SK-N-SH (cell line): ENCODE measurements at regions not wholly inside any gene's neighbourhood (a gene's known extent, or its start where the extent isn't known, plus 50 kb on each side); places are given as distances from the start of the nearest gene placed in this dataset.

ENCODE experiments used
- CTCF ChIA-PET: fragments of 300-600, 350-600 bp; formaldehyde crosslinking; extraction: SDS; loops from one replicate; lab custom pipeline; 2021; lab: Yijun Ruan, JAX
- POLR2A ChIA-PET: fragments of 350-600 bp; sonication (Branson Sonifier 250); formaldehyde crosslinking; extraction: SDS; loops from one replicate; lab custom pipeline; 2020; ENCODE audit warnings: antibody characterized with exemption, inconsistent platforms; lab: Yijun Ruan, JAX
- DNase-seq: peaks from one replicate; pipeline ENCODE4 v3.0.0; 2012
- H2AFZ ChIP-seq: fragments of 200-600 bp; sonication (generic); 2 replicates; pipeline ENCODE4 v1.8.1; 2016; ENCODE audit warnings: antibody characterized with exemption, mild to moderate bottlenecking, low read depth
- H3F3A ChIP-seq: fragments of 200-600 bp; sonication (generic); replicated peaks from 2 replicates; pipeline ENCODE3; 2016; ENCODE audit warnings: antibody characterized with exemption, mild to moderate bottlenecking; ENCODE audit not compliant: insufficient read depth
- H3K27ac ChIP-seq, 2 experiments: fragments of 200-500 bp in 1 of 2; fragments of 200-600 bp in 1 of 2; sonication (Bioruptor generic) in 1 of 2; sonication (generic), shearing (Covaris generic) in 1 of 2; 2 replicates each; pipeline versions ENCODE4 v1.5.1 to v1.6.1; 2014 to 2016; ENCODE audit warnings: low read depth in 2 of 2, inconsistent platforms in 1 of 2, low read length in 1 of 2, mild to moderate bottlenecking in 1 of 2, mixed read lengths in 1 of 2
- H3K27me3 ChIP-seq: fragments of 200-600 bp; sonication (generic), shearing (Covaris generic); 2 replicates; pipeline ENCODE4 v1.6.1; 2016; ENCODE audit warnings: mixed run types; ENCODE audit not compliant: insufficient read depth
- H3K36me3 ChIP-seq, 2 experiments: fragments of 200-500 bp in 1 of 2; fragments of 200-600 bp in 1 of 2; sonication (Bioruptor generic) in 1 of 2; sonication (generic) in 1 of 2; replicated peaks in 1 of 2; 2 replicates each; pipeline versions ENCODE3 to v1.5.1; 2014 to 2016; ENCODE audit warnings: low read length in 1 of 2, mild to moderate bottlenecking in 1 of 2; ENCODE audit not compliant: insufficient read depth in 2 of 2, control insufficient read depth in 1 of 2
- H3K4me1 ChIP-seq, 2 experiments: fragments of 200-500 bp in 1 of 2; fragments of 200-600 bp in 1 of 2; sonication (Bioruptor generic) in 1 of 2; sonication (generic), shearing (Covaris generic) in 1 of 2; 2 replicates each; pipeline versions ENCODE4 v1.5.1 to v1.6.1; 2014 to 2016; ENCODE audit warnings: low read depth in 1 of 2, low read length in 1 of 2, mixed run types in 1 of 2; ENCODE audit not compliant: insufficient read depth in 2 of 2, control insufficient read depth in 1 of 2
- H3K4me2 ChIP-seq: fragments of 200-600 bp; sonication (generic), shearing (Covaris generic); 2 replicates; pipeline ENCODE4 v1.6.1; 2017; ENCODE audit warnings: mixed run types
- H3K4me3 ChIP-seq, 2 experiments: fragments of 200-500 bp in 1 of 2; fragments of 200-600 bp in 1 of 2; sonication (Bioruptor generic) in 1 of 2; sonication (generic), shearing (Covaris generic) in 1 of 2; 2 replicates each; pipeline versions ENCODE4 v1.5.1 to v1.8.1; 2014 to 2016; ENCODE audit warnings: low read depth in 2 of 2, inconsistent platforms in 1 of 2, low read length in 1 of 2, mild to moderate bottlenecking in 1 of 2, mixed read lengths in 1 of 2, moderate library complexity in 1 of 2
- H3K79me2 ChIP-seq: fragments of 200-600 bp; sonication (generic); 2 replicates; pipeline ENCODE4 v1.8.1; 2017; ENCODE audit warnings: mild to moderate bottlenecking; ENCODE audit not compliant: insufficient read depth
- H3K9ac ChIP-seq: fragments of 200-600 bp; sonication (generic); 2 replicates; pipeline ENCODE4 v1.6.1; 2017; ENCODE audit warnings: mixed run types
- H3K9me2 ChIP-seq: fragments of 200-600 bp; sonication (generic); 2 replicates; pipeline ENCODE4 v1.6.1; 2017; ENCODE audit warnings: mixed run types
- H3K9me3 ChIP-seq: fragments of 200-600 bp; sonication (generic); 2 replicates; pipeline ENCODE4 v1.6.1; 2017; ENCODE audit warnings: mixed run types, mild to moderate bottlenecking, moderate library complexity
- H4K20me1 ChIP-seq: fragments of 200-600 bp; sonication (generic); 2 replicates; pipeline ENCODE4 v1.6.1; 2017; ENCODE audit warnings: mild to moderate bottlenecking, mixed run types; ENCODE audit not compliant: insufficient read depth
- CHD2 ChIP-seq: fragments of 150-350 bp; IDR thresholded peaks from 2 replicates; pipeline ENCODE4 v1.6.1; 2018; ENCODE audit warnings: low read length; ENCODE audit not compliant: partially characterized antibody
- ELF1 ChIP-seq: IDR thresholded peaks from 2 replicates; pipeline ENCODE4 v1.4.0; 2012
- FOXJ3 ChIP-seq: sonication (generic); formaldehyde crosslinking; IDR thresholded peaks from 2 replicates; pipeline ENCODE4 v1.5.1; 2020; ENCODE audit warnings: mild to moderate bottlenecking, missing genetic modification reagents
- FOXM1 ChIP-seq: IDR thresholded peaks from 2 replicates; pipeline ENCODE4 v1.4.0; 2012; ENCODE audit warnings: low read depth, mild to moderate bottlenecking
- GATA2 ChIP-seq: sonication (generic); formaldehyde crosslinking; IDR thresholded peaks from 2 replicates; pipeline ENCODE4 v1.5.0; 2020; ENCODE audit warnings: mild to moderate bottlenecking, missing genetic modification reagents
- IRF3 ChIP-seq: fragments of 150-350 bp; IDR thresholded peaks from 2 replicates; pipeline ENCODE4 v1.6.1; 2016; ENCODE audit warnings: mild to moderate bottlenecking, low read depth, low read length
- JUND ChIP-seq: IDR thresholded peaks from 2 replicates; pipeline ENCODE4 v1.4.0; 2012
- MXI1 ChIP-seq: IDR thresholded peaks from 2 replicates; pipeline ENCODE4 v1.6.1; 2012; ENCODE audit warnings: mild to moderate bottlenecking, low read depth, low read length, improper control_type of control experiment
- NFIC ChIP-seq: IDR thresholded peaks from 2 replicates; pipeline ENCODE4 v1.4.0; 2012; ENCODE audit warnings: borderline replicate concordance
- NRF1 ChIP-seq: IDR thresholded peaks from 2 replicates; pipeline ENCODE4 v1.6.1; 2012; ENCODE audit warnings: low read depth, mild to moderate bottlenecking, low read length
- PBX3 ChIP-seq: IDR thresholded peaks from 2 replicates; pipeline ENCODE4; 2012
- POLR2AphosphoS5 ChIP-seq: IDR thresholded peaks from 2 replicates; pipeline ENCODE4 v1.6.1; 2012; ENCODE audit warnings: low read depth, low read length
- RAD21 ChIP-seq: IDR thresholded peaks from 2 replicates; pipeline ENCODE4 v1.6.1; 2012; ENCODE audit warnings: mild to moderate bottlenecking, low read length
- RCOR1 ChIP-seq: fragments of 150-350 bp; IDR thresholded peaks from 2 replicates; pipeline ENCODE4 v1.6.1; 2017; ENCODE audit warnings: antibody characterized with exemption, low read length
- RFX5 ChIP-seq: IDR thresholded peaks from 2 replicates; pipeline ENCODE4 v1.6.1; 2012; ENCODE audit warnings: mild to moderate bottlenecking, improper control_type of control experiment, low read length
- RXRA ChIP-seq: IDR thresholded peaks from 2 replicates; pipeline ENCODE4 v1.4.0; 2012; ENCODE audit warnings: low read depth, mild to moderate bottlenecking, borderline replicate concordance
- SIN3A ChIP-seq: IDR thresholded peaks from 2 replicates; pipeline ENCODE4 v1.6.1; 2012; ENCODE audit warnings: low read depth, mild to moderate bottlenecking, low read length, moderate library complexity, borderline replicate concordance
- TCF12 ChIP-seq: IDR thresholded peaks from 2 replicates; pipeline ENCODE4 v1.4.0; 2012
- TEAD4 ChIP-seq: IDR thresholded peaks from 2 replicates; pipeline ENCODE4 v1.4.0; 2012; ENCODE audit warnings: mild to moderate bottlenecking, borderline replicate concordance; ENCODE audit not compliant: insufficient read depth
- YY1 ChIP-seq: IDR thresholded peaks from 2 replicates; pipeline ENCODE4 v1.4.0; 2012; ENCODE audit warnings: low read depth, mild to moderate bottlenecking
- WGBS: methylation state at CpG from one replicate; pipeline ENCODE4 v1.1.6; 2017; ENCODE audit warnings: low lambda C conversion rate; 5-methylcytosine and 5-hydroxymethylcytosine counted together
- TF ChIP-seq, protein P1 (sequence below): IDR thresholded peaks from 2 replicates; pipeline ENCODE4 v1.6.1; 2012; ENCODE audit warnings: mild to moderate bottlenecking, low read depth, low read length, moderate library complexity
- TF ChIP-seq, protein P2 (sequence below): fragments of 200-600 bp; sonication (generic); IDR thresholded peaks from 2 replicates; pipeline ENCODE4 v1.6.1; 2017; ENCODE audit warnings: antibody characterized with exemption, mild to moderate bottlenecking, moderate library complexity
- TF ChIP-seq, protein P3 (sequence below): IDR thresholded peaks from 2 replicates; pipeline ENCODE4 v1.4.0; 2012; ENCODE audit warnings: low read depth, borderline replicate concordance

DNA sequence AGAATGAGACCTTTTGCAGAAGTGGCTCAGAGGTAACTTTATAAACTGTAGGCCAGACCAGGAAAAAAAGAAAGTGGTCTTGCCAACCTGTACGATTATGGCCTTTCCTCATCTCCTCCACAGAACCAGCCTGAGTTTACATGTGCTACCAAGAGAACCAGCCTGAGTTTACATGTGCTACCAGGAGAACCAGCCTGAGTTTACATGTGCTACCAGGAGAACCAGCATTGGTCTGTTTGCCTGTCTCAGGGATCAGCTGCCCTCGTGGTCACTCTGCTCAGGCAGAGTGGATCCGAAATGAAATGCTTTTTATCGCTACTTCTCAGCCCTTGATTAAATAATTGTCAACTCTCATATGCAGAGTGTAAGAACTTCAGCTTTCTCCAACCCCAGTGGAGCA is 209.9 kb downstream of the SUCLG1 start (continued):
- no peak for TF ChIP-seq RCOR1
- TF ChIP-seq, protein P1, sequence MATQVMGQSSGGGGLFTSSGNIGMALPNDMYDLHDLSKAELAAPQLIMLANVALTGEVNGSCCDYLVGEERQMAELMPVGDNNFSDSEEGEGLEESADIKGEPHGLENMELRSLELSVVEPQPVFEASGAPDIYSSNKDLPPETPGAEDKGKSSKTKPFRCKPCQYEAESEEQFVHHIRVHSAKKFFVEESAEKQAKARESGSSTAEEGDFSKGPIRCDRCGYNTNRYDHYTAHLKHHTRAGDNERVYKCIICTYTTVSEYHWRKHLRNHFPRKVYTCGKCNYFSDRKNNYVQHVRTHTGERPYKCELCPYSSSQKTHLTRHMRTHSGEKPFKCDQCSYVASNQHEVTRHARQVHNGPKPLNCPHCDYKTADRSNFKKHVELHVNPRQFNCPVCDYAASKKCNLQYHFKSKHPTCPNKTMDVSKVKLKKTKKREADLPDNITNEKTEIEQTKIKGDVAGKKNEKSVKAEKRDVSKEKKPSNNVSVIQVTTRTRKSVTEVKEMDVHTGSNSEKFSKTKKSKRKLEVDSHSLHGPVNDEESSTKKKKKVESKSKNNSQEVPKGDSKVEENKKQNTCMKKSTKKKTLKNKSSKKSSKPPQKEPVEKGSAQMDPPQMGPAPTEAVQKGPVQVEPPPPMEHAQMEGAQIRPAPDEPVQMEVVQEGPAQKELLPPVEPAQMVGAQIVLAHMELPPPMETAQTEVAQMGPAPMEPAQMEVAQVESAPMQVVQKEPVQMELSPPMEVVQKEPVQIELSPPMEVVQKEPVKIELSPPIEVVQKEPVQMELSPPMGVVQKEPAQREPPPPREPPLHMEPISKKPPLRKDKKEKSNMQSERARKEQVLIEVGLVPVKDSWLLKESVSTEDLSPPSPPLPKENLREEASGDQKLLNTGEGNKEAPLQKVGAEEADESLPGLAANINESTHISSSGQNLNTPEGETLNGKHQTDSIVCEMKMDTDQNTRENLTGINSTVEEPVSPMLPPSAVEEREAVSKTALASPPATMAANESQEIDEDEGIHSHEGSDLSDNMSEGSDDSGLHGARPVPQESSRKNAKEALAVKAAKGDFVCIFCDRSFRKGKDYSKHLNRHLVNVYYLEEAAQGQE, result no peak
- TF ChIP-seq IRF3, result no peak
- TF ChIP-seq ELF1, result no peak
- TF ChIP-seq YY1, result no peak

DNA sequence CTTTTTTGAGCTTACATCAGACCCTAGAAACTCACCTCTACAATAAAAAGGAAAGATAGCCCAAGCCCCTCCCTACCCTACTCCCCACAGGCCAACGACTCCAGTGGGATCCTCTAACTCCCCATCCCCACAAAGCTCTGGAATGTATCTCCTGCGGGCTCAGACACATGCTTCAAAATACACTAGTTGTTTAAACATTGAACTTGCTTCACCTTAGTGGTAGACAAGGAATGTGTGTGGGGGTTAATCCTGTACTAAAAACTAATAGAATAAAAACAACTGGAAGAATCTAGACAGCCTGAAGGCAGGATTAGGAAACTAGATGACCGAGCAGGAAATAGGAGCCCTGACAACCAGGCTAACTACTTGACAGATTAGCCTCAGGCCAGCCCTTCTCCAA is 211.5 kb downstream of the SUCLG1 start:
- Histone ChIP-seq H3K4me2 (no peak overlapping the region), H3K9ac (no peak overlapping the region), H4K20me1 (no peaks in the 10 kb centered on the region), H2AFZ (no peak overlapping the region), H3F3A (no peaks in the 10 kb centered on the region), H3K27ac (no peak overlapping the region), H3K9me2 (no peaks in the 10 kb centered on the region), H3K4me3 (no peak overlapping the region), H3K9me3 (no peaks in the 10 kb centered on the region), H3K36me3 (no peaks in the 10 kb centered on the region), H3K79me2 (no peaks in the 10 kb centered on the region), H3K27me3 (no peaks in the 10 kb centered on the region; the same call in 1 of the 2 replicates), H3K4me1 (no peaks in the 10 kb centered on the region)
- POLR2A ChIA-PET, result no interaction called here
- CTCF ChIA-PET, result no interaction called here
- no peak for TF ChIP-seq CHD2
- no peak for TF ChIP-seq JUND
- no peak for TF ChIP-seq YY1
- TF ChIP-seq NFIC, result no peak
- no peak for TF ChIP-seq MXI1
- no peak for TF ChIP-seq GATA2 (CRISPR knock-in tag)
- TF ChIP-seq, protein P2, sequence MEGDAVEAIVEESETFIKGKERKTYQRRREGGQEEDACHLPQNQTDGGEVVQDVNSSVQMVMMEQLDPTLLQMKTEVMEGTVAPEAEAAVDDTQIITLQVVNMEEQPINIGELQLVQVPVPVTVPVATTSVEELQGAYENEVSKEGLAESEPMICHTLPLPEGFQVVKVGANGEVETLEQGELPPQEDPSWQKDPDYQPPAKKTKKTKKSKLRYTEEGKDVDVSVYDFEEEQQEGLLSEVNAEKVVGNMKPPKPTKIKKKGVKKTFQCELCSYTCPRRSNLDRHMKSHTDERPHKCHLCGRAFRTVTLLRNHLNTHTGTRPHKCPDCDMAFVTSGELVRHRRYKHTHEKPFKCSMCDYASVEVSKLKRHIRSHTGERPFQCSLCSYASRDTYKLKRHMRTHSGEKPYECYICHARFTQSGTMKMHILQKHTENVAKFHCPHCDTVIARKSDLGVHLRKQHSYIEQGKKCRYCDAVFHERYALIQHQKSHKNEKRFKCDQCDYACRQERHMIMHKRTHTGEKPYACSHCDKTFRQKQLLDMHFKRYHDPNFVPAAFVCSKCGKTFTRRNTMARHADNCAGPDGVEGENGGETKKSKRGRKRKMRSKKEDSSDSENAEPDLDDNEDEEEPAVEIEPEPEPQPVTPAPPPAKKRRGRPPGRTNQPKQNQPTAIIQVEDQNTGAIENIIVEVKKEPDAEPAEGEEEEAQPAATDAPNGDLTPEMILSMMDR, result no peak
- TF ChIP-seq NRF1, result no peak
- TF ChIP-seq, protein P3, sequence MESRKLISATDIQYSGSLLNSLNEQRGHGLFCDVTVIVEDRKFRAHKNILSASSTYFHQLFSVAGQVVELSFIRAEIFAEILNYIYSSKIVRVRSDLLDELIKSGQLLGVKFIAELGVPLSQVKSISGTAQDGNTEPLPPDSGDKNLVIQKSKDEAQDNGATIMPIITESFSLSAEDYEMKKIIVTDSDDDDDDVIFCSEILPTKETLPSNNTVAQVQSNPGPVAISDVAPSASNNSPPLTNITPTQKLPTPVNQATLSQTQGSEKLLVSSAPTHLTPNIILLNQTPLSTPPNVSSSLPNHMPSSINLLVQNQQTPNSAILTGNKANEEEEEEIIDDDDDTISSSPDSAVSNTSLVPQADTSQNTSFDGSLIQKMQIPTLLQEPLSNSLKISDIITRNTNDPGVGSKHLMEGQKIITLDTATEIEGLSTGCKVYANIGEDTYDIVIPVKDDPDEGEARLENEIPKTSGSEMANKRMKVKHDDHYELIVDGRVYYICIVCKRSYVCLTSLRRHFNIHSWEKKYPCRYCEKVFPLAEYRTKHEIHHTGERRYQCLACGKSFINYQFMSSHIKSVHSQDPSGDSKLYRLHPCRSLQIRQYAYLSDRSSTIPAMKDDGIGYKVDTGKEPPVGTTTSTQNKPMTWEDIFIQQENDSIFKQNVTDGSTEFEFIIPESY, result no peak
- TF ChIP-seq FOXM1, result no peak
- TF ChIP-seq PBX3, result no peak
- no peak for TF ChIP-seq POLR2AphosphoS5
- TF ChIP-seq TCF12, result no peak
- TF ChIP-seq SIN3A, result no peak
- TF ChIP-seq RAD21, result no peak
- no peak for TF ChIP-seq FOXJ3 (CRISPR knock-in tag)
- no peak for TF ChIP-seq RFX5
- no peak for TF ChIP-seq RCOR1
- no peak for TF ChIP-seq RXRA
- no peak for TF ChIP-seq TEAD4
- WGBS, result 2% methylated on average over 3 of the region's 3 CpGs
- DNase-seq, result no peak
